Osteocyte (in vitro differentiated cells): ENCODE measurements at regions not wholly inside any gene's neighbourhood (a gene's known extent, or its start where the extent isn't known, plus 50 kb on each side); places are given as distances from the start of the nearest gene placed in this dataset.

Source experiments
- DNase-seq: peaks from one replicate; pipeline ENCODE4 v3.0.0; 2021; ENCODE audit warnings: mixed read lengths; ENCODE audit not compliant: unreplicated experiment; ENCODE audit errors: extremely low spot score
- H3K27ac Mint-ChIP-seq: one replicate; pipeline ENCODE4 v1.8.0; 2021; ENCODE audit warnings: mild to moderate bottlenecking, mixed read lengths; ENCODE audit not compliant: unreplicated experiment
- H3K27me3 Mint-ChIP-seq: one replicate; pipeline ENCODE4 v1.8.0; 2021; ENCODE audit warnings: mixed read lengths; ENCODE audit not compliant: unreplicated experiment
- H3K36me3 Mint-ChIP-seq: one replicate; pipeline ENCODE4 v1.8.0; 2021; ENCODE audit warnings: mixed read lengths; ENCODE audit not compliant: unreplicated experiment
- H3K4me1 Mint-ChIP-seq: one replicate; pipeline ENCODE4 v1.8.0; 2021; ENCODE audit warnings: mixed read lengths; ENCODE audit not compliant: unreplicated experiment
- H3K4me3 Mint-ChIP-seq: one replicate; pipeline ENCODE4 v1.8.0; 2021; ENCODE audit warnings: mild to moderate bottlenecking, moderate library complexity, mixed read lengths; ENCODE audit not compliant: unreplicated experiment
- H3K9me3 Mint-ChIP-seq: one replicate; pipeline ENCODE4 v1.8.0; 2021; ENCODE audit warnings: mixed read lengths; ENCODE audit not compliant: unreplicated experiment
- CTCF ChIP-seq: fragments of 200-600 bp; sonication (generic); IDR thresholded peaks from 2 replicates; pipeline ENCODE4 v1.5.0; 2021; ENCODE audit warnings: antibody characterized with exemption, mild to moderate bottlenecking, moderate library complexity

- no peak for TF ChIP-seq CTCF
- Mint-ChIP-seq H3K27ac (no peak overlapping the region), H3K36me3 (no peaks in the 10 kb centered on the region), H3K27me3 (no peaks in the 10 kb centered on the region), H3K4me3 (no peak overlapping the region), H3K9me3 (peaks cover 14% of the 10 kb centered on the region), H3K4me1 (no peaks in the 10 kb centered on the region)
- DNase-seq, result no peak
Observed at GRCh38 chr2:22703286-22703920, 681.6 kb upstream of the KLHL29 start.

DNA sequence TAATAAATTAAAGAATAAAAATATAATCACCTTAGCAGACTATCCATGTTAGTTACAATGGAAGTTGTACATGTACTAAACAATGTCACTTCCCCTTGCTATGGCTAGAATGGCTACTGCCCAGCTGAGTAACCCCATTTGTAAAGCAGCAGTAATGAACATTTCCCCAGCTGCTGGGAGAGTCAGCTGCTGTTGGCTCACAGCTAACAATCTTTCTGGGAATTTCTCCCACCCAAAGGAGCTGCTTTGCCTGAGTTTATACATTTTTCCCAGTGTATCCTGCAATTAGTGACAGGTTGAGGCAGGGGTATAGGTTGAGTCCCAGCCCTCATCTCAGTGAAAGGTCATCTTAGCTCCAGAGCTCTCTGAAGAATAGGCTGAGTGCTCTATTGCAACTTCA lies 665.6 kb upstream of the KLHL29 start:
- no peak for DNase-seq
- peaks cover 23% of the 10 kb centered on the region for H3K9me3 Mint-ChIP-seq
- TF ChIP-seq CTCF, result no peak
- no peak overlapping the region for H3K4me3 Mint-ChIP-seq
- H3K27me3 Mint-ChIP-seq, result no peaks in the 10 kb centered on the region
- H3K27ac Mint-ChIP-seq, result no peak overlapping the region
- no peaks in the 10 kb centered on the region for H3K36me3 Mint-ChIP-seq
- no peaks in the 10 kb centered on the region for H3K4me1 Mint-ChIP-seq

- Mint-ChIP-seq H3K9me3 (peaks cover 46% of the 10 kb centered on the region), H3K27me3 (no peaks in the 10 kb centered on the region), H3K36me3 (no peaks in the 10 kb centered on the region), H3K4me1 (no peaks in the 10 kb centered on the region), H3K4me3 (no peak overlapping the region), H3K27ac (no peak overlapping the region)
- no peak for TF ChIP-seq CTCF
- DNase-seq, result no peak
Observed at GRCh38 chr2:22729466-22729865, 655.5 kb upstream of the KLHL29 start.

DNA sequence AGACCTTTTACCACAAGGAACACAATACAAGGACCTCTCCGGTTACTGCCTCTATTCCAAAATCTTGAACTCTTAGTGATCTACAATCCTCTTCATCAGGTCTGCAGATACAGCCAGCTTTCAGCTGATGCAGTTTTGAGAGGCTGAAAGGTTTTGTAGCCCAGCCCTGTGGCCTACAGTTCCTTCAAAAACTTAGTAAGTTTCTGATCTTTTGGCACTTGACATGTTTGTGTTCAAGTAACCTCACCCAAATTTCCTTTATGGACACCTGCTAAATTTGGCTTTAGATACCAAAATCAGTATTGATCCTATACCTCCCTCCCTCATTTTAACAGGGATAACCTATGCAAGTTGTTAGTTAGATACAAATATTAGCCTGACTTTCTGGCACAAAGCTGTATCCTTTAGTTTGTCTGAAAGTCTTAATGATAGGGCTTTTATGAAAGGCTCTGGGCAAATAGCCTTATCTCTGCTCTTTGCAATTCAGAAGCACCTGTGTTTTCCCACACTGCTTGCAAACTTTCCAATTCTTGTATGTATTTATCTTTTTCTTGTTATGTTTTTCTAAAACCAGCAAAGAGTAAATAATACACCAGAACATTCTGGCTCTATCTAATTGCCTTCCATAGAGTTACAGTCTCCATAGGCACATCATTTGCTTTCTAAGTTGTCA lies 650.5 kb upstream of the KLHL29 start:
- H3K4me1 Mint-ChIP-seq, result no peaks in the 10 kb centered on the region
- H3K9me3 Mint-ChIP-seq, result peaks cover 24% of the 10 kb centered on the region
- H3K4me3 Mint-ChIP-seq, result no peak overlapping the region
- H3K27ac Mint-ChIP-seq, result no peak overlapping the region
- no peak for DNase-seq
- no peaks in the 10 kb centered on the region for H3K36me3 Mint-ChIP-seq
- no peaks in the 10 kb centered on the region for H3K27me3 Mint-ChIP-seq
- no peak for TF ChIP-seq CTCF

DNA sequence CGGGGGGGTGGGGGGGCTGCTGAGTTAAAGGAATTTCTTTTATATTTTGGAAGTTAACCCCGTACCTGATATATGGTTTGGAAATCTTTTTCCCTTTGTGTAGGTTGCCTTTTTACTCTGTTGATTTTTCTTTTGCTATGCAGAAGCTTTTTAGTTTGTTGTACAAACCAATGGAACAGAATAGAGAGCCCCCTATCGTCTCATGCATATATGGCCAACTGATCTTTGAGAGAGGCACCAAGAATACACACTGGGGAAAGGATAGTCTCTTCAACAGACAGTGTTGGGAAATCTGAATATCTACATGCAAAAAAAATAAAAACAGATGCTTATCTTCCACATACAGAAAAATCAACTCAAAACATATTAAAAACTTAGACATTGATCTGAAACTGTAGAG lies 647.8 kb upstream of the KLHL29 start:
- Mint-ChIP-seq H3K27me3 (no peaks in the 10 kb centered on the region), H3K36me3 (no peaks in the 10 kb centered on the region), H3K9me3 (peaks cover 6% of the 10 kb centered on the region), H3K4me1 (no peaks in the 10 kb centered on the region), H3K27ac (no peak overlapping the region), H3K4me3 (no peak overlapping the region)
- no peak for DNase-seq
- no peak for TF ChIP-seq CTCF
